ENCODE measurements at regions not wholly inside any gene's neighbourhood (a gene's known extent, or its start where the extent isn't known, plus 50 kb on each side); places are given as distances from the start of the nearest gene placed in this dataset.

GRCh38 chr10:109259293-109259692 is 664.0 kb downstream of the XPNPEP1 start:
- no peak overlapping the region for H2AK5ac ChIP-seq (ENCODE audit: low read depth, low read length)
- DNase-seq (ENCODE audit: low read depth in 1 of 2, low spot score in 2 of 2): no peak
- H3K56ac ChIP-seq (replicated peaks; ENCODE audit: insufficient read length, low read depth, low read length): no peak overlapping the region
- H3K27ac ChIP-seq (ENCODE audit: low read depth, low read length): no peak overlapping the region
- H2BK15ac ChIP-seq (ENCODE audit: low read length): no peak overlapping the region
- no peak overlapping the region for H2BK20ac ChIP-seq (ENCODE audit: low read length)
- H3K4me1 ChIP-seq (replicated peaks in 1 of 4; ENCODE audit: control insufficient read depth in 3 of 4, insufficient read depth in 4 of 4, low read length in 3 of 4): no peaks in the 10 kb centered on the region
- H3K79me1 ChIP-seq (ENCODE audit: low read depth, low read length): no peaks in the 10 kb centered on the region
- H4K5ac ChIP-seq (ENCODE audit: insufficient read length, low read depth, low read length): no peak overlapping the region
- H3K9ac ChIP-seq (replicated peaks in 1 of 4; ENCODE audit: extremely low read depth in 1 of 4, low read depth in 3 of 4, low read length in 3 of 4): no peak overlapping the region
- no peak overlapping the region for H3K4me2 ChIP-seq (ENCODE audit: insufficient read depth in 1 of 2, low read depth in 2 of 2, low read length in 2 of 2)
- H3K14ac ChIP-seq (ENCODE audit: insufficient read length): no peak overlapping the region
- H3K4me3 ChIP-seq (ENCODE audit: extremely low read depth in 1 of 4, insufficient read depth in 2 of 4, low read depth in 3 of 4, low read length in 4 of 4): no peak overlapping the region
- H3K4ac ChIP-seq (replicated peaks; ENCODE audit: insufficient read length, low read depth, low read length): no peak overlapping the region
- H3K79me2 ChIP-seq (ENCODE audit: control insufficient read depth in 1 of 2, insufficient read depth in 2 of 2, low read length in 2 of 2): no peaks in the 10 kb centered on the region
- ChIA-PET CTCF (ENCODE audit: partially characterized antibody) (no interaction called here), POLR2A (ENCODE audit: partially characterized antibody) (no interaction called here)
- FAIRE-seq: no peak
- peaks cover 14 to 27% of the 10 kb centered on the region in 2 experiments for H3K9me3 ChIP-seq (ENCODE audit: insufficient read depth in 2 of 2, low read depth in 1 of 2, low read length in 1 of 2)
- no peak overlapping the region for H2BK120ac ChIP-seq (replicated peaks; ENCODE audit: low read depth, low read length)
- TF ChIP-seq RAD21 (IDR thresholded peaks at IDR 0.05 in 1 of 2, conservative IDR thresholded peaks at IDR 0.05 in 1 of 2; ENCODE audit: low read depth in 2 of 2, low read length in 2 of 2) (no peak), MAX (IDR thresholded peaks at IDR 0.05) (no peak), SAP30 (IDR thresholded peaks at IDR 0.05; ENCODE audit: insufficient read depth, insufficient replicate concordance, low read length) (no peak), SRF (IDR thresholded peaks at IDR 0.05; ENCODE audit: low read depth, low read length) (no peak), PHF8 (conservative IDR thresholded peaks at IDR 0.05; ENCODE audit: low read depth, low read length) (no peak), SP2 (IDR thresholded peaks at IDR 0.05; ENCODE audit: low read length) (no peak), RNF2 (IDR thresholded peaks at IDR 0.05; ENCODE audit: borderline replicate concordance, low read depth, low read length, missing control alignments, poor library complexity, severe bottlenecking) (no peak)
- no peak overlapping the region for H4K91ac ChIP-seq (replicated peaks; ENCODE audit: insufficient read length, low read length)
- H4K20me1 ChIP-seq (replicated peaks in 1 of 2; ENCODE audit: control insufficient read depth in 1 of 2, insufficient read depth in 2 of 2, low read length in 2 of 2): no peaks in the 10 kb centered on the region
- H2BK12ac ChIP-seq (ENCODE audit: low read depth, low read length): no peak overlapping the region
- H2BK5ac ChIP-seq (ENCODE audit: low read depth, low read length): no peak overlapping the region
- H3K23ac ChIP-seq (ENCODE audit: insufficient read length): no peak overlapping the region
- no peaks in the 10 kb centered on the region for H3K36me3 ChIP-seq (ENCODE audit: control insufficient read depth in 2 of 4, insufficient read depth in 4 of 4, low read length in 3 of 4)
- no peak overlapping the region for H4K8ac ChIP-seq (ENCODE audit: extremely low read depth, insufficient read depth, low read length)
- no peaks in the 10 kb centered on the region for H3K23me2 ChIP-seq (ENCODE audit: low read depth, low read length)
- H2AFZ ChIP-seq (ENCODE audit: low read length): no peak overlapping the region
- no peaks in the 10 kb centered on the region for H3K27me3 ChIP-seq (replicated peaks in 1 of 4; ENCODE audit: control insufficient read depth in 3 of 4, extremely low read depth in 1 of 4, insufficient read depth in 3 of 4, low read length in 3 of 4)
- no peak overlapping the region for H3K18ac ChIP-seq (ENCODE audit: extremely low read depth, low read length)
- 94% methylated on average over 4 of the region's 4 CpGs; no CpG with 5 or more reads in 1 of the 2 experiments for WGBS, 2 experiments (ENCODE audit: extremely low coverage in 1 of 2, insufficient coverage in 1 of 2, insufficient read length in 1 of 2, insufficient replicate concordance in 2 of 2, low coverage in 1 of 2, low lambda C conversion rate in 2 of 2, missing lambda C conversion rate in 1 of 2)
